Erythroblast (primary cell): ENCODE measurements at regions not wholly inside any gene's neighbourhood (a gene's known extent, or its start where the extent isn't known, plus 50 kb on each side); places are given as distances from the start of the nearest gene placed in this dataset.

Source experiments
- GATA1 ChIP-seq: IDR thresholded peaks from 2 replicates; pipeline ENCODE4 v1.6.1; 2011; ENCODE audit warnings: low read depth, mild to moderate bottlenecking, control low read depth, low read length, moderate library complexity
- POLR2A ChIP-seq: IDR thresholded peaks from 2 replicates; pipeline ENCODE4 v1.6.1; 2011; ENCODE audit warnings: mild to moderate bottlenecking, low read length

GRCh38 chr10:36424502-36424901 is 700.9 kb upstream of the ANKRD30A start:
- TF ChIP-seq POLR2A (no peak), GATA1 (no peak)
